BE2C (cell line): ENCODE measurements at regions not wholly inside any gene's neighbourhood (a gene's known extent, or its start where the extent isn't known, plus 50 kb on each side); places are given as distances from the start of the nearest gene placed in this dataset.

Experiments
- DNase-seq: peaks from one replicate; pipeline ENCODE4 v3.0.0-alpha.2; 2020
- H3K27me3 ChIP-seq: fragments of 250-450 bp; sonication (Bioruptor Pico); 2 replicates; pipeline ENCODE4 v1.5.1; 2020; ENCODE audit warnings: mild to moderate bottlenecking
- H3K36me3 ChIP-seq: fragments of 250-450 bp; sonication (Bioruptor Pico); 2 replicates; pipeline ENCODE4 v1.5.1; 2020; ENCODE audit warnings: mild to moderate bottlenecking
- H3K4me1 ChIP-seq: fragments of 250-450 bp; sonication (Bioruptor Pico); 2 replicates; pipeline ENCODE4 v1.5.1; 2020
- H3K4me3 ChIP-seq: 2 replicates; pipeline ENCODE4 v1.5.1; 2011; ENCODE audit warnings: low read depth, low read length
- H3K9me3 ChIP-seq: fragments of 250-450 bp; sonication (Bioruptor Pico); 2 replicates; pipeline ENCODE4 v1.5.1; 2020
- TF ChIP-seq, protein P1 (sequence below): IDR thresholded peaks from 2 replicates; pipeline ENCODE4 v1.5.1; 2012; ENCODE audit warnings: mild to moderate bottlenecking, low read depth, low read length

DNA sequence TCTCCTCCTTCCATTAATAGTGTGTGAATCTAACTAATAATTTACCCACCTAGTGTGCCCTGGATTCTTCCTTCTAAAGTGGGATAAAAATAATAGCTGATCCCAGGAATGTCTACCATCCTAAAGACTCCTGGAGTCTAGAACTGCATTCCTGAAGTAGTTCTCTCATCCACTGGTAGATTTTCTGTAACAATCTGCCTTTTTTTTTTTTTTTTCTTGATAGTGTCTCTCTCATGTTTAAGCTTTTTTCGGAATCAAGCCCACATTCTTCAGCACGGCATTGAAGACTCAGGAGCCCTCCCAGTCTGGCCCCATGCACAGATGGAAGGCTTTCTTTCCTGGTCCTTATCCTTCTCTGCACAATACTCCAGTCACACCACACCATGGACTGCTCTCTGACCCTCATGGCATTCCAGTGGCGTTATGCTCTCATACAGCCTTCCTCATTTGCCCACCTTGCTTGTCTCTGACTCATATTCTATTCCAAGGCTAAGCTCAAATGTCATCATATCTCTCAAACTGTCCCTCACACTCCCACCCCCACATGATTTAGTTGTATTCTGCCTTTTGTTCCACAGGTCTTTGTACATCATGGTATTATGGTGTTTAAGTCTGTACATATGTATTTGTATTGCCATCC is 68.7 kb upstream of the FRY start:
- TF ChIP-seq, protein P1, sequence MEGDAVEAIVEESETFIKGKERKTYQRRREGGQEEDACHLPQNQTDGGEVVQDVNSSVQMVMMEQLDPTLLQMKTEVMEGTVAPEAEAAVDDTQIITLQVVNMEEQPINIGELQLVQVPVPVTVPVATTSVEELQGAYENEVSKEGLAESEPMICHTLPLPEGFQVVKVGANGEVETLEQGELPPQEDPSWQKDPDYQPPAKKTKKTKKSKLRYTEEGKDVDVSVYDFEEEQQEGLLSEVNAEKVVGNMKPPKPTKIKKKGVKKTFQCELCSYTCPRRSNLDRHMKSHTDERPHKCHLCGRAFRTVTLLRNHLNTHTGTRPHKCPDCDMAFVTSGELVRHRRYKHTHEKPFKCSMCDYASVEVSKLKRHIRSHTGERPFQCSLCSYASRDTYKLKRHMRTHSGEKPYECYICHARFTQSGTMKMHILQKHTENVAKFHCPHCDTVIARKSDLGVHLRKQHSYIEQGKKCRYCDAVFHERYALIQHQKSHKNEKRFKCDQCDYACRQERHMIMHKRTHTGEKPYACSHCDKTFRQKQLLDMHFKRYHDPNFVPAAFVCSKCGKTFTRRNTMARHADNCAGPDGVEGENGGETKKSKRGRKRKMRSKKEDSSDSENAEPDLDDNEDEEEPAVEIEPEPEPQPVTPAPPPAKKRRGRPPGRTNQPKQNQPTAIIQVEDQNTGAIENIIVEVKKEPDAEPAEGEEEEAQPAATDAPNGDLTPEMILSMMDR: no peak

DNA sequence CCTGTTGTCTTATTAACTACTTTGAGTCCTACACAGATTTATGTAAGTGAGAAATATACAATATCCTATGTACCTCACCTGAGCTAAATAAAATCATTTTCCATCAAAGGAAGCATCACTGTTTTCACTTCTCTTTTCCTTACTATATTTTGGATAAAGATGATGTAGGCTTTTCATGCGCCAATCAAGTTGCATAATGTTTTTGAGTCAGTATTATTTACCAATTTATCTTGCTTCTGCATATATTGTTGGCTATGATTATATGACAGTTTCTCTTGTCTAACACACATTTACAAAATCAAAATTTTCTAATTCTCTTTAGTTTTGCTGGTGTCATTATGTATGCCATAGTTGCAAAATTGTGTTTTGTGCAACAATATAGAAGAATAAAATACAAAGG is 67.9 kb upstream of the FRY start:
- H3K9me3 ChIP-seq: no peaks in the 10 kb centered on the region
- DNase-seq: no peak
- H3K36me3 ChIP-seq: no peaks in the 10 kb centered on the region; the same call in 1 of the 2 replicates
- peaks cover 11% of the 10 kb centered on the region for H3K4me1 ChIP-seq
- H3K4me3 ChIP-seq: no peak overlapping the region
- TF ChIP-seq, protein P1: no peak
- H3K27me3 ChIP-seq: no peaks in the 10 kb centered on the region

More for the DNA sequence above, 68.7 kb upstream of the FRY start:
- H3K4me1 ChIP-seq: peaks cover 7% of the 10 kb centered on the region
- H3K4me3 ChIP-seq: no peak overlapping the region
- H3K27me3 ChIP-seq: no peaks in the 10 kb centered on the region
- no peaks in the 10 kb centered on the region for H3K9me3 ChIP-seq
- DNase-seq: no peak
- no peaks in the 10 kb centered on the region; the same call in 1 of the 2 replicates for H3K36me3 ChIP-seq

DNA sequence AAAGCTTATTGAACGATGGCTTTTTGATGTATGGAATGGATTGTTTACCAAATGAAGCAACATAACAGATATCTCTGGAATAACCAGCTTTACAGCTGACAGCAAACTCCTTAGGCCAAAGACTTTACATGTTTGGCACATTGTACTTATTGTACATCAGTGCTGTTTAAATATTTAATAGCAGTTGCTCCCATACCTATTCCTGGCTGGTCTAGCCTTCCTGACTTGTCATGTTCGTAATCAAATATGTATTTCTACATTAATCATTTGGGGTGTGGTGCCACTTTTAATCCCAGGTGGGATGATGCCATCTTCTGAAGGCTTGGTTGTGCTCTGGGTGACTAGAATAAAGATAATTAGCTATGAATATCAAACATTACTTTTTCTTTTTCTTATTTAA is 67.4 kb upstream of the FRY start:
- TF ChIP-seq, protein P1: no peak
- DNase-seq: no peak
- H3K4me1 ChIP-seq: peaks cover 16% of the 10 kb centered on the region
- H3K4me3 ChIP-seq: no peak overlapping the region
- no peaks in the 10 kb centered on the region for H3K9me3 ChIP-seq
- H3K27me3 ChIP-seq: no peaks in the 10 kb centered on the region
- H3K36me3 ChIP-seq: no peaks in the 10 kb centered on the region; the same call in 1 of the 2 replicates

DNA sequence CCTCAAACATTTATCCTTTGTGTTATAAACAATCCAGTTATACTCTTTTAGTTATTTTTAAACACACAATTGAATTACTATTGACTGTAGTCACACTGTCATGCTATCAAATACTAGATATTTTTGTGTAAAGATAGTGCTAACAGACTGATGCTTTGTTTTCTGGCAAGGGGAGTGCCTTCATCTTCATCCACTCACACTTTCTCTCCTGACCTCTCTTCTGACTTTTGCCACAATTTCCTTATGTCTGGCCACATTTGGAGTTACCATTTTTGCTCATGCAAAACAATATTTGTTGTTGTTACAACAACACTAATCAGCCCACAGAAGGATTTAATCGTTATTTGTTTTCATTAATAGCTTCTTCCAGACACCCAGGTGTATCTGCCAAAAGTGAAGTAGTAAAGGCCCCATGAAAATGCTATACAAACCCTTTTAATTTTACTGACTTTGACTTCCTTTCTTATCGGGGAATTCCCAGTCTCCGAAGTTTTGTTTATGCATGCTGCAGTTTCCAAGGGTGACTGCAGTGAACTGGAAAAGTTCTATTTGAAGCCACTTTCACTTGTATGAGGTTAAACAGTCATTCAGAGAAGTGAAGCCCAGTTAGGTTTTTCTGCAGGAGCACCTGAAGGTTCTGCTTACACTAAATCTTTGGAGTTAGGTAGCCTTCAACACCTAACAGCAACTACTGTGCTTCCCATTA is 66.1 kb upstream of the FRY start:
- H3K9me3 ChIP-seq: no peaks in the 10 kb centered on the region
- no peaks in the 10 kb centered on the region for H3K36me3 ChIP-seq
- no peaks in the 10 kb centered on the region for H3K27me3 ChIP-seq
- peaks cover 16% of the 10 kb centered on the region for H3K4me1 ChIP-seq
- TF ChIP-seq, protein P1: no peak
- H3K4me3 ChIP-seq: no peak overlapping the region
- DNase-seq: no peak

DNA sequence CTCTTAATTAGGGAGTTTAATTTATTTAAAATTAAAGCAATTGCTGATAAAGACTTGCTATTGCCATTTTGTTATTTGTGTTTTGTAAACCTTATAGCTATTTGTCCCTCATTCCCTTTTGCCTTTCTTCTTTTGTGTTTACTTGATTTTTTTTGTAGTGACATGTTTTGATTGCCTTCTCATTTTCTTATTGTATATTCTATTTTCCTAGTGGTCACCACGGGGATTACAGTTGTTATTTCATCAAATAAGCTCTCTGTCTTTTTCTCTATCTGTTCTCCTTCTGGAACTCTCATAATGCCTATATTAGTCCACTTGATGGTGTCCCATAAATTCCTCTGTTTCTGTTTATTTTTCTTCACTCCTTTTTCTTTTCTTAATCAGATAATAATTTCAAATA is 64.4 kb upstream of the FRY start:
- DNase-seq: no peak

More for the DNA sequence above, 64.4 kb upstream of the FRY start:
- Histone ChIP-seq H3K9me3 (no peaks in the 10 kb centered on the region), H3K36me3 (peaks cover 7% of the 10 kb centered on the region), H3K4me1 (peaks cover 16% of the 10 kb centered on the region), H3K4me3 (no peak overlapping the region), H3K27me3 (no peaks in the 10 kb centered on the region)
- TF ChIP-seq, protein P1: no peak
